ENCODE measurements at regions not wholly inside any gene's neighbourhood (a gene's known extent, or its start where the extent isn't known, plus 50 kb on each side); places are given as distances from the start of the nearest gene placed in this dataset.

- no peak for TF ChIP-seq EZH2phosphoT487 (conservative IDR thresholded peaks at IDR 0.05; ENCODE audit: low read length)
- TF ChIP-seq CTCF (IDR thresholded peaks at IDR 0.05; ENCODE audit: insufficient read depth, low read length, poor library complexity, severe bottlenecking): no peak
Measured at GRCh38 chr3:72018343-72018984, 233.5 kb upstream of the PROK2 start.

All from SU-DHL-6 (cell line).